ENCODE measurements at regions not wholly inside any gene's neighbourhood (a gene's known extent, or its start where the extent isn't known, plus 50 kb on each side); places are given as distances from the start of the nearest gene placed in this dataset.

GRCh38 chr1:100627936-100628335 is 90.0 kb downstream of the GPR88 start:
- intact Hi-C loops (cut with DNase I; ENCODE audit: low total_unique reads) = no loop called here
- H3K4me3 ChIP-seq = no peak overlapping the region
- no peaks in the 10 kb centered on the region for H3K36me3 ChIP-seq (ENCODE audit: low read depth, missing control alignments)
- no peaks in the 10 kb centered on the region for H3K9me3 ChIP-seq
- 87 to 94% methylated on average over 3 of the region's 3 CpGs for WGBS, 2 donors
- no peak for DNase-seq
- H3K27ac ChIP-seq = no peak overlapping the region
- H3K4me1 ChIP-seq = no peaks in the 10 kb centered on the region
- no peaks in the 10 kb centered on the region for H3K27me3 ChIP-seq
- no peak for TF ChIP-seq CTCF (IDR thresholded peaks at IDR 0.05)
- no peak for TF ChIP-seq POLR2A (IDR thresholded peaks at IDR 0.05)

- Histone ChIP-seq H3K27me3 (no peaks in the 10 kb centered on the region), H3K36me3 (ENCODE audit: low read depth, missing control alignments) (no peaks in the 10 kb centered on the region), H3K4me3 (no peak overlapping the region), H3K27ac (no peak overlapping the region), H3K4me1 (no peaks in the 10 kb centered on the region), H3K9me3 (no peaks in the 10 kb centered on the region)
- no peak for TF ChIP-seq CTCF (IDR thresholded peaks at IDR 0.05)
- TF ChIP-seq POLR2A (IDR thresholded peaks at IDR 0.05) = no peak
- intact Hi-C loops (cut with DNase I; ENCODE audit: low total_unique reads) = no loop called here
- 49 to 67% methylated on average over 4 of the region's 4 CpGs for WGBS, 2 donors
- DNase-seq = no peak
Measured at GRCh38 chr1:100628631-100629081, 90.7 kb downstream of the GPR88 start.

- no peak overlapping the region for H3K27ac ChIP-seq
- TF ChIP-seq POLR2A (IDR thresholded peaks at IDR 0.05) (no peak), CTCF (IDR thresholded peaks at IDR 0.05) (no peak)
- H3K27me3 ChIP-seq = no peaks in the 10 kb centered on the region
- H3K4me1 ChIP-seq = no peaks in the 10 kb centered on the region
- H3K36me3 ChIP-seq (ENCODE audit: low read depth, missing control alignments) = no peaks in the 10 kb centered on the region
- DNase-seq = no peak
- H3K9me3 ChIP-seq = no peaks in the 10 kb centered on the region
- no peak overlapping the region for H3K4me3 ChIP-seq
- intact Hi-C loops (cut with DNase I; ENCODE audit: low total_unique reads) = no loop called here
Measured at GRCh38 chr1:100629391-100629790, 90.2 kb upstream of the VCAM1 start.

- 76 to 85% methylated on average over 4 of the region's 4 CpGs for WGBS, 2 donors
- intact Hi-C loops (cut with DNase I; ENCODE audit: low total_unique reads) = no loop called here
- Histone ChIP-seq H3K27me3 (no peaks in the 10 kb centered on the region), H3K9me3 (no peaks in the 10 kb centered on the region), H3K4me1 (no peaks in the 10 kb centered on the region), H3K4me3 (no peak overlapping the region), H3K27ac (no peak overlapping the region), H3K36me3 (ENCODE audit: low read depth, missing control alignments) (no peaks in the 10 kb centered on the region)
- TF ChIP-seq CTCF (IDR thresholded peaks at IDR 0.05) (no peak), POLR2A (IDR thresholded peaks at IDR 0.05) (no peak)
- DNase-seq = no peak
Measured at GRCh38 chr1:100631015-100631551, 88.5 kb upstream of the VCAM1 start.

- Histone ChIP-seq H3K27me3 (no peaks in the 10 kb centered on the region), H3K9me3 (no peaks in the 10 kb centered on the region), H3K4me1 (no peaks in the 10 kb centered on the region), H3K4me3 (no peak overlapping the region), H3K36me3 (ENCODE audit: low read depth, missing control alignments) (no peaks in the 10 kb centered on the region), H3K27ac (no peak overlapping the region)
- no peak for DNase-seq
- no peak for TF ChIP-seq CTCF (IDR thresholded peaks at IDR 0.05)
- no peak for TF ChIP-seq POLR2A (IDR thresholded peaks at IDR 0.05)
- 84 to 90% methylated on average over 2 of the region's 2 CpGs for WGBS, 2 donors
- intact Hi-C loops (cut with DNase I; ENCODE audit: low total_unique reads) = no loop called here
Measured at GRCh38 chr1:100642826-100643225, 76.7 kb upstream of the VCAM1 start.

All from testis (tissue), 2 donors.